ENCODE measurements at regions not wholly inside any gene's neighbourhood (a gene's known extent, or its start where the extent isn't known, plus 50 kb on each side); places are given as distances from the start of the nearest gene placed in this dataset.

GRCh38 chr22:27656970-27657369 is 144.6 kb downstream of the MN1 start:
- Histone ChIP-seq H3K79me2 (ENCODE audit: control insufficient read depth, insufficient read depth, low read length) (no peaks in the 10 kb centered on the region), H3K9me1 (ENCODE audit: control insufficient read depth, extremely low read depth, insufficient read depth, low read length) (no peaks in the 10 kb centered on the region), H3K36me3 (ENCODE audit: control insufficient read depth in 2 of 2, extremely low read depth in 1 of 2, insufficient read depth in 2 of 2, low read length in 2 of 2) (no peaks in the 10 kb centered on the region), H4K20me1 (ENCODE audit: control insufficient read depth, extremely low read depth, insufficient read depth, low read length) (no peaks in the 10 kb centered on the region), H3K4me3 (ENCODE audit: control insufficient read depth in 2 of 3, extremely low read depth in 1 of 3, insufficient read depth in 2 of 3, low read depth in 1 of 3, low read length in 3 of 3) (no peak overlapping the region), H2AFZ (ENCODE audit: control insufficient read depth, low read length) (no peak overlapping the region), H3K9me3 (ENCODE audit: control insufficient read depth, low read depth, low read length) (peaks cover 3% of the 10 kb centered on the region), H3K9ac (ENCODE audit: control insufficient read depth, extremely low read depth, insufficient read depth, low read length) (no peak overlapping the region), H3K4me1 (ENCODE audit: control insufficient read depth, extremely low read depth, insufficient read depth, low read length) (no peaks in the 10 kb centered on the region), H3K27me3 (ENCODE audit: control insufficient read depth, extremely low read depth, insufficient read depth, low read length) (peaks cover 5% of the 10 kb centered on the region), H3K4me2 (ENCODE audit: control insufficient read depth, extremely low read depth, insufficient read depth, low read depth, low read length) (no peak overlapping the region), H3K27ac (ENCODE audit: control insufficient read depth, insufficient read depth, low read length) (no peak overlapping the region)
- no peak for TF ChIP-seq CTCF (optimal IDR thresholded peaks at IDR 0.05 in 1 of 3, IDR thresholded peaks at IDR 0.05 in 1 of 3, conservative IDR thresholded peaks at IDR 0.05 in 1 of 3; ENCODE audit: extremely low read depth in 1 of 3, insufficient read depth in 2 of 3, low read length in 3 of 3)
- TF ChIP-seq EZH2 (IDR thresholded peaks at IDR 0.05; ENCODE audit: low read length): no peak
- FAIRE-seq (no peak), DNase-seq (ENCODE audit: low read depth, low spot score) (no peak)
- dilution Hi-C loops (cut with MboI; ENCODE audit: extremely low pct_ligation_motif_present, low sequenced_read_pairs): no loop called here

DNA sequence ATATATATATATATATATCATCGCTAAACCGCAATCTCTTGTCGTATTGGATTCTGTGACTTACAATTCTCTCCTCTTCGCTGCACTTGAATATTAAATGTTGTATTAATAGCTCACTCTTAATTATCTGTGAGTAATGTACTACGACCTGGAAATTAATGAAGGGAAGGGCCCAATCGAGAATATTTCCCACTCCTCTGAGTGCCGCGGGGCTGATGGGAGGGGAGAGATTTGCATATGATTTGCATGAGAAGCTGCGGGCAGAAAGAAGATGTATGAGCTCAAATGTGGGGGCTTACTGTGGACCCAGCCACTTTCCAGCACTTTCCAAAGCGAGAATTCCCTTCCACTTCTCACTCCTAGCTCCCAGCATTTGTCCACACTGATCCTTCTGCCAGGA is 141.2 kb downstream of the MN1 start:
- TF ChIP-seq EZH2 (IDR thresholded peaks at IDR 0.05; ENCODE audit: low read length) (no peak), CTCF (optimal IDR thresholded peaks at IDR 0.05 in 1 of 3, IDR thresholded peaks at IDR 0.05 in 1 of 3, conservative IDR thresholded peaks at IDR 0.05 in 1 of 3; ENCODE audit: extremely low read depth in 1 of 3, insufficient read depth in 2 of 3, low read length in 3 of 3) (no peak)
- H3K4me2 ChIP-seq (ENCODE audit: control insufficient read depth, extremely low read depth, insufficient read depth, low read depth, low read length): no peak overlapping the region
- no peaks in the 10 kb centered on the region for H4K20me1 ChIP-seq (ENCODE audit: control insufficient read depth, extremely low read depth, insufficient read depth, low read length)
- FAIRE-seq (no peak), DNase-seq (ENCODE audit: low read depth, low spot score) (no peak)
- no peak overlapping the region for H3K4me3 ChIP-seq (ENCODE audit: control insufficient read depth in 2 of 3, extremely low read depth in 1 of 3, insufficient read depth in 2 of 3, low read depth in 1 of 3, low read length in 3 of 3)
- no peaks in the 10 kb centered on the region for H3K79me2 ChIP-seq (ENCODE audit: control insufficient read depth, insufficient read depth, low read length)
- H3K36me3 ChIP-seq (ENCODE audit: control insufficient read depth in 2 of 2, extremely low read depth in 1 of 2, insufficient read depth in 2 of 2, low read length in 2 of 2): no peaks in the 10 kb centered on the region
- peaks cover 4% of the 10 kb centered on the region for H3K27me3 ChIP-seq (ENCODE audit: control insufficient read depth, extremely low read depth, insufficient read depth, low read length)
- dilution Hi-C loops (cut with MboI; ENCODE audit: extremely low pct_ligation_motif_present, low sequenced_read_pairs): no loop called here
- no peak overlapping the region for H2AFZ ChIP-seq (ENCODE audit: control insufficient read depth, low read length)
- H3K9ac ChIP-seq (ENCODE audit: control insufficient read depth, extremely low read depth, insufficient read depth, low read length): no peak overlapping the region
- peaks cover 3% of the 10 kb centered on the region for H3K9me3 ChIP-seq (ENCODE audit: control insufficient read depth, low read depth, low read length)
- H3K4me1 ChIP-seq (ENCODE audit: control insufficient read depth, extremely low read depth, insufficient read depth, low read length): peaks cover 5% of the 10 kb centered on the region
- H3K9me1 ChIP-seq (ENCODE audit: control insufficient read depth, extremely low read depth, insufficient read depth, low read length): no peaks in the 10 kb centered on the region
- no peak overlapping the region for H3K27ac ChIP-seq (ENCODE audit: control insufficient read depth, insufficient read depth, low read length)

Measured in keratinocyte (primary cell).